ENCODE measurements at regions not wholly inside any gene's neighbourhood (a gene's known extent, or its start where the extent isn't known, plus 50 kb on each side); places are given as distances from the start of the nearest gene placed in this dataset.

GRCh38 chr9:124110307-124110915 is 98.8 kb downstream of the LHX2 start:
- TF ChIP-seq CTCF (IDR thresholded peaks at IDR 0.05) (no peak), ZFX (IDR thresholded peaks at IDR 0.05; ENCODE audit: borderline replicate concordance) (no peak)

Data from 22Rv1 (cell line).